Subcutaneous abdominal adipose tissue (tissue), 5 donors: ENCODE measurements at regions not wholly inside any gene's neighbourhood (a gene's known extent, or its start where the extent isn't known, plus 50 kb on each side); places are given as distances from the start of the nearest gene placed in this dataset.
"Not testable (repeated sequence)": the region's sequence is repeated elsewhere in the genome, so short reads cannot be mapped to it uniquely, and the experiment has no call there.

Experiments used
- H3K27ac ChIP-seq: one replicate; pipeline ENCODE4 v1.7.0; 2013; ENCODE audit warnings: low read depth, mild to moderate bottlenecking, inconsistent platforms, low read length, moderate library complexity
- H3K27me3 ChIP-seq, 5 donors: one replicate each; pipeline ENCODE4 v1.7.0; 2013; ENCODE audit warnings: low read length in 5 of 5, inconsistent platforms in 1 of 5; ENCODE audit not compliant: control insufficient read depth in 5 of 5, insufficient read depth in 4 of 5
- H3K36me3 ChIP-seq, 5 donors: one replicate each; pipeline ENCODE4 v1.7.0; 2013; ENCODE audit warnings: low read length in 5 of 5; ENCODE audit not compliant: control insufficient read depth in 5 of 5, insufficient read depth in 5 of 5
- H3K4me1 ChIP-seq, 5 donors: one replicate each; pipeline ENCODE4 v1.7.0; 2013; ENCODE audit warnings: low read length in 5 of 5, mild to moderate bottlenecking in 3 of 5, moderate library complexity in 1 of 5; ENCODE audit not compliant: control insufficient read depth in 5 of 5, insufficient read depth in 5 of 5
- H3K4me3 ChIP-seq, 5 donors: one replicate each; pipeline ENCODE4 v1.7.0; 2013; ENCODE audit warnings: low read length in 5 of 5, low read depth in 1 of 5
- H3K9ac ChIP-seq, 5 donors: one replicate each; pipeline ENCODE4 v1.7.0; 2013; ENCODE audit warnings: low read length in 5 of 5, mild to moderate bottlenecking in 4 of 5, moderate library complexity in 3 of 5
- H3K9me3 ChIP-seq, 5 donors: one replicate each; pipeline ENCODE4 v1.7.0; 2013; ENCODE audit warnings: low read length in 5 of 5; ENCODE audit not compliant: control insufficient read depth in 5 of 5
- donor health status: healthy.
- donor health status: healthy.
- donor health status: healthy.
- donor health status: healthy.
- donor health status: healthy.

DNA sequence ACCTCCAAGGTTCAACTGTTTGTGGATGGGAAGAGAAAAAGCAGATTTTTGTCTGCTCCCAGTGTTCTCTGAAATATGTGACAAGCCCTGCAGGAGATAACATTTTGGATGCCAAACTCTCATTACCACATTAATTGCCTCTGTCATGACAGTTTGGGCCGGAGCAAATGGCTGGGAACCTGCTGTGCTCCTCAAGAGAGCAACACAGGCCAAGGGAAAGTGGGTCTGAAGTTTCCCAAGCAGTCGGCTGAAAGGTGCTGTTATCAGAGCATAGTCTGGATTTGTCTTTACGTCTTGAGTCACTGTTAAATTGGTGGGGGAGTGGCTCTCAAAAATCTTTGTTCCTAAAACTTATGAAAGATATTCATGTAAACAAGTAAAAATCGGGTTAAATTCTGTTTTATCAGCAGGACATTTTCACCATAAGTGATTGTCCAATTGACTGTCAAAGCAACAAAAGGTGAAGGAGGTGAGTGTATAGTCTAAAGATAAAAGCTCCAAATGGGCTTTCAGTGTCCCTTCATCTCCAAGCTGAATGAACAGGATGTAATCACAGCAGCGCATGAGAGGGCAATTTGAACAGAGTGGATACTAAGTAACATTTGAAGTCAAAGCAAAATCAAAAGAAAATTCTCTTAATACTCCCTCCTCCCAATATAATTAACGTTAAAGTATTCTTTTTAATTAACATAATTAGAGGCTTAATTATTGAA is 844.8 kb downstream of the PCDH17 start:
- Histone ChIP-seq H3K4me3 (no peak overlapping the region), H3K9ac (no peak overlapping the region)

DNA sequence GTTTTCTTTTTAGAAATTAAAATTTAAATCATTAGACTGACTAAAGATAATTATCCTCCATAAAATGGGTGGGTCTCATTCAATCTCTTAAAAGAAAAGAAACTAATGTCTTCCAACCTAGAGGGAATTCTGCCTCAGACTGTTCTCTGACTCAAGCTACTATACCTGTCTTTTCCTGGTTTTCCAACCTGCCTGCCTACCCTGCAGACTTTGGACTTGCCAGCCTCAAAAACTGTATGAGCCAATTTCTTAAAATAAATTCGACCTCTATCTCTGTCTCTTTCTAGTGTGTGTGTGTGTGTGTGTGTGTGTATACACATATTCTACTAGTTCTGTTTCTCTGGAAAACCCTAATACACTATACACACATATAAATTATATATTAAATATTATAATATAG is 847.3 kb downstream of the PCDH17 start:
- H3K36me3 ChIP-seq = no peaks in the 10 kb centered on the region
- H3K9ac ChIP-seq = no peak overlapping the region
- H3K4me3 ChIP-seq = no peak overlapping the region
- H3K9me3 ChIP-seq = peaks cover 0 to 2% (median 0%) of the 10 kb centered on the region in 5 donors
- H3K4me1 ChIP-seq = no peaks in the 10 kb centered on the region
- H3K27me3 ChIP-seq = no peaks in the 10 kb centered on the region
- H3K27ac ChIP-seq = no peak overlapping the region

More for the DNA sequence above, 844.8 kb downstream of the PCDH17 start:
- no peaks in the 10 kb centered on the region for H3K27me3 ChIP-seq
- H3K36me3 ChIP-seq = no peaks in the 10 kb centered on the region
- no peak overlapping the region for H3K27ac ChIP-seq
- no peaks in the 10 kb centered on the region for H3K4me1 ChIP-seq
- peaks cover 0 to 2% (median 0%) of the 10 kb centered on the region in 5 donors for H3K9me3 ChIP-seq

DNA sequence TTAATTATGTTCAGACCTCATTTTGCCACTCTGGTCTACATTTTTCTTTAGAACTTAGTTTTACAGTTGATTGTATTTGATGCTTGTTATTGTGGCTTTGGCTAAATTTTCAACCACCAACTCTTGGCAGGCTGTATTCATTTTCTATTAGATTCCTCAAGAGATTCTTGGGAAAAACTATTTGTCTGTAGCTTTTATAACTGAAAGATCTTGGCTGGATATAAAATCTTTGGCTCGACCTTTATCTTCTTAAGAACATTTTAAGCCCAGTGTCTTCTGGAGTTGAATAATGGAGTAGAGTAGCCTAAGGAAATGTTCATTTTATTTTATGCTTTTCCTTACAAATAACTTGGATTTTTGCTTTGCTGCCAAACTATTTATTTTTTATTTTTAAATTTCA is 848.5 kb downstream of the PCDH17 start:
- Histone ChIP-seq H3K4me3 (no peak overlapping the region), H3K27me3 (no peaks in the 10 kb centered on the region), H3K27ac (no peak overlapping the region), H3K9ac (no peak overlapping the region), H3K9me3 (no peaks in the 10 kb centered on the region), H3K4me1 (no peaks in the 10 kb centered on the region), H3K36me3 (no peaks in the 10 kb centered on the region)

DNA sequence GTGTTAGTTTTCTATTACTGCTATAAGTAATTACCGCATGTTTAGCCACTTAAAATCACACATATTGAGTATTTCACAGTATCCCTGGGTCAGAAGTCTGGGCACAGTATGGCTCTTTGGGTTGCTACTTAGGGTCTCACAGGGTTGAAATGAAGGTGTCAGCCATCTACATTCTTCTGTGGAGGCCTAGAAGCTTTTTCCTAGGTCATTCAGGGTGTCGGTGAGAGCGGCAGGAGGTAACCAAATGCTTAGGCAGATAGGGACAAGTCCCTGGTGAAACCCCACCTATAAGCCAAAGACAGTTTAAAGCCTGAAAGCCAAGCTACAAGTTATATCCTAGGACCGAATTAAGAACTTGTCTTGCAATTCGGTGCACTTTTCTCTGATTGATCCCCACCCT is 856.7 kb downstream of the PCDH17 start:
- H3K36me3 ChIP-seq = no peaks in the 10 kb centered on the region
- no peak overlapping the region for H3K4me3 ChIP-seq
- H3K9ac ChIP-seq = no peak overlapping the region
- no peaks in the 10 kb centered on the region for H3K9me3 ChIP-seq
- no peaks in the 10 kb centered on the region for H3K27me3 ChIP-seq
- H3K4me1 ChIP-seq = no peaks in the 10 kb centered on the region
- no peak overlapping the region for H3K27ac ChIP-seq

DNA sequence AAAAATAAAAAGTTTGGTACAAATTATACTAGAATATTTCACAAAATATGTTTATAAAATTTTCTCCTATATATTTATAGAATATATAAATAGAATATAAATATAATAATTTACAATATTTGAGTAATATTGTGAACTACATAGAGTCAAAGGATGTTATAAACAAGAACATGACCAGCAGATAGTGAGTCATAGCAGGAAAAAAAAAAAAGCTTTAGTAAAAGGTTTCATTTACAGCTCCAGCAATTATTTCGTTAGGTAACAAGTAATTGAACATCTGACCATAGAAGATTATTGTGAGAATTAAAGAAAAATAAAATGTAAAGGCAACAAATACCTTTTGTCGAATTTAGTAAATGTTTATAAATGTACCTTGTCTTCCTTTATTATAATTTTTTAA is 864.1 kb downstream of the PCDH17 start:
- Histone ChIP-seq H3K4me3 (no peak overlapping the region), H3K36me3 (no peaks in the 10 kb centered on the region), H3K9ac (no peak overlapping the region), H3K9me3 (no peaks in the 10 kb centered on the region), H3K4me1 (no peaks in the 10 kb centered on the region), H3K27ac (no peak overlapping the region), H3K27me3 (no peaks in the 10 kb centered on the region)

DNA sequence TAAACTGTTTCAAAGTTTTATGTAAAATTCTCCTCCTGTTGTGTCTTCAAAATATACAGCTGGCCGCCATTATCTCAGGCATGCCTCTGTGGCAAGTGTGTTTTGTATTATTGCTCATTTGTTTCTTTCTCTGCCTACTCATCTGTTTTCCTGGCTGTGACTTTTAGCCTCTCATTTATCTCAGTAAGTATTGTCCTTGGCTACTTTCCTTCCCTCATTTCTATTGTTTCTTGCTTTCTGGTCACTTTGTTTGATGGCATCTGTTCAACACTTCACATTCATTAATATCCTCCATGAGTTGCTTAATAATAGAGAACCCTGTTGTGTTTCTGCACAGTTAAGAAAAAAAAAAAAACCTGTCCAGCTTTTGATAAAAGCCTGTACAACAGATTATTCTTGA is 869.4 kb downstream of the PCDH17 start:
- Histone ChIP-seq H3K4me3 (no peak overlapping the region), H3K36me3 (no peaks in the 10 kb centered on the region), H3K4me1 (no peaks in the 10 kb centered on the region), H3K27me3 (no peaks in the 10 kb centered on the region), H3K9me3 (no peaks in the 10 kb centered on the region), H3K27ac (no peak overlapping the region), H3K9ac (no peak overlapping the region)

DNA sequence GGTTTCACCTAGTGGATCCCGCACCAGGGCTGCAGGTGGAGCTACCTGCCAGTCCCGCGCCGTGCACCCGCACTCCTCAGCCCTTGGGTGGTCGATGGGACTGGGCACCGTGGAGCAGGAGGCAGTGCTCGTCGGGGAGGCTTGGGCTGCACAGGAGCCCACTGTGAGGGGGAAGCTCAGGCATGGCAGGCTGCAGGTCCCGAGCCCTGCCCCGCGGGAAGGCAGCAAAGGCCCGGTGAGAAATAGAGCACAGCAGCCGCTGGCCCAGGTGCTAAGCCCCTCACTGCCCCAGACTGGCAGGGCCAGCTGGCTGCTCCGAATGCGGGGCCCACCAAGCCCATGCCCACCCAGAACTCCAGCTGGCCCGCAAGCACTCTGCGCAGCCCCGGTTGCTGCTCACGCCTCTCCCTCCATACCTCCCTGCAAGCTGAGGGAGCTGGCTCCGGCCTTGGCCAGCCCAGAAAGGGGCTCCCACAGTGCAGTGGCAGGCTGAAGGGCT is 872.7 kb downstream of the PCDH17 start:
- not testable (repeated sequence) for H3K9me3 ChIP-seq, H3K9ac ChIP-seq, H3K4me3 ChIP-seq, H3K36me3 ChIP-seq, H3K27ac ChIP-seq, H3K27me3 ChIP-seq, H3K4me1 ChIP-seq

DNA sequence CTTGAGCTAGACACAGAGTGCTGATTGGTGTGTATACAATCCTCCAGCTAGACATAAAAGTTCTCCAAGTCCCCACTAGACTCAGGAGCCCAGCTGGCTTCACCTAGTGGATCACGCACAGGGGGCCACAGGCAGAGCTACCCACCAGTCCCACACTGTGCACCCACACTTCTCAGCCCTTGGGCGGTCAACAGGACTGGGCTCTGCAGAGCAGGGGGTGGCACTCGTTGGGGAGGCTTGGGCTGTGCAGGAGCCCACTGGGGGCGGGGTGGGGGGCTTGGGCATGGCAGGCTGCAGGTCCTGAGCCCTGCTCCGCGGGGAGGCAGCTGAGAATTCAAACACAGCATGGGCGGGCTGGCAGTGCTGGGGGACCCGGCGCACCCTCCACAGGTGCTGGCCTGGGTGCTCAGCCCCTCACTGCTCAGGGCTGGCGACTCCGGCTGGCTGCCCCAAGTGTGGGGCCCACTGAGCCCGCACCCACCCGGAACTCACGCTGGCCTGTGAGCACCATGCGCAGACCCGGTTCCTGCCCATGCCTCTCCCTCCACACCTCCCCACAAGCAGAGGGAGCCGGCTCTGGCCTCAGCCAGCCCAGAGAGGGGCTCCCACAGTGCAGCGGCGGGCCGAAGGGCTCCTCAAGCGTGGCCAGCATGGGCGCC is 873.8 kb downstream of the PCDH17 start:
- H3K4me1 ChIP-seq, H3K9me3 ChIP-seq, H3K36me3 ChIP-seq, H3K27ac ChIP-seq, H3K27me3 ChIP-seq, H3K9ac ChIP-seq, H3K4me3 ChIP-seq: not testable (repeated sequence)

DNA sequence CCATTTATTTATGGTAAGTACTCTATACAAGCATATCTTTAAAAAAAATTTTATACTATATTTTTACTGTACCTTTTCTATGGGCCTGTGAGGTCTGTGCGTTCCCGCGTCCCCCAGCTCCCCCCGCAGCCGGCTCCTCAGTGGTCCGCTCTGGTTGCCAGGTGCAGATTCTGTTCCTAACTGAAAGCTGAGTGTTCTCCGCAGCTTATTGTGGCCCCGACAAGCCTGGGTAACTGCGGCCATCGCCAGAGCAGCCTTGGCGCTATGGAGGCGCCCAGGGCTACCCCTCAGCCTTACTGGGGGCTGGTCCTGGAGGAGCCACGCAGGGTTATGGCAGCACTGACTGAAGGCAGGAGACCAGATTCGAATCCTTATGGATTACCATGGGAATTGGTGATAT is 896.8 kb downstream of the PCDH17 start:
- H3K27ac ChIP-seq = no peak overlapping the region
- peaks cover 0 to 5% (median 0%) of the 10 kb centered on the region in 5 donors for H3K9me3 ChIP-seq
- H3K4me1 ChIP-seq = no peaks in the 10 kb centered on the region
- no peaks in the 10 kb centered on the region for H3K27me3 ChIP-seq
- no peaks in the 10 kb centered on the region for H3K36me3 ChIP-seq
- no peak overlapping the region for H3K4me3 ChIP-seq
- no peak overlapping the region for H3K9ac ChIP-seq

DNA sequence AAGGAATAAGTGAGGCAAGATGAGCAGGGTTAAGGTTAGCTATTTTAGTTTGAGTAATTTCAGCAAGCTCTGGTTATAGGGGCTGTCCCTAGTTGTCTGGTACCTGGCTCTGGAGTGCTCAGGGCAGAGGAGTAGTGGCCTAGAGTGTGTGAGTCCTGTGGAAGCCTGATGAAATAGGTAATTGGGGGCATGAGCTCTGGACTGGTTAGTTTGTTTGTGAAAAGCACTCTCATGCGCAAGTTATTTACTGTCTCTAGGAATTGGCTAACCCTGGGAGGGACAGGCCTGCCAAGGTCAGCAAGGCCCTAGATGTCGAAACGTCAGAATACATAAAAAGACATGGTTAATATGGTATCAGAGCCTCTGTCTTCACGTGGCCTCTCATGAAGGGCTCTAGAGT is 900.1 kb downstream of the PCDH17 start:
- no peaks in the 10 kb centered on the region for H3K4me1 ChIP-seq
- H3K9ac ChIP-seq = no peak overlapping the region
- H3K27ac ChIP-seq = no peak overlapping the region
- no peak overlapping the region for H3K4me3 ChIP-seq
- H3K27me3 ChIP-seq = no peaks in the 10 kb centered on the region
- peaks cover 0 to 5% (median 0%) of the 10 kb centered on the region in 5 donors for H3K9me3 ChIP-seq
- H3K36me3 ChIP-seq = no peaks in the 10 kb centered on the region
